ENCODE measurements at regions not wholly inside any gene's neighbourhood (a gene's known extent, or its start where the extent isn't known, plus 50 kb on each side); places are given as distances from the start of the nearest gene placed in this dataset.

DNA sequence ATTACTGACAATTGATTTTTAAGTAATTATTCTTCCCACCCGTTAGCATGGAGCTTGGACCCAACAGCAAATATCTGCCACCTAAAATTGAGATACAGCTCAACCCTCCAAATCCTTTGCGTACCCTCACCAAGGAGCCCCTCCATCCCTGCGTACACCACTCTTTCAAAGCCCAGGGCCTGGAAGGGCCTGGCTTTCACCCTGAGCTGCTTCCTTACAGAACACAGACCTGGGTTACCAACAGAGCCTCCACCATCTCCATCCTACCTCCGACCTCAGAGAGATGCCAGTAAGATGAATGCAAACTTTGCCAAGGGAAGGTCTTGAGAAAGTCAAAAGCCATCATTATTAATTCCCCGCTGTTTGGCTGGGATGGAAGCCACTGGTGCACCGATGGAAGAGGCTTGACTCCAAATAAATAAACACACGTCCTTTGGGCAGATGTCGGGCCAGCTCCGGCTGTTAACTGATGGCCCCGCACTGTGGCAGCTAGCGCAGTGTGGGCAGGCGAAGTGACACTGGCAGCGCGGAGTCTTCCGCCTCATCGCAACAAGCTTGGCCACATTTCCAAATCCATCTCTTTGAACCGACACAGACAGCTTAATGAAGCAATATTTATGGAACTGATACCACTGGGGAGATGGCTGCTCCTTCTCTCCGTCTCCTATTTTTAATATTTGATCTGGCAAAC is 150.2 kb upstream of the VSTM2B start:
- DNase-seq = no peak

DNA sequence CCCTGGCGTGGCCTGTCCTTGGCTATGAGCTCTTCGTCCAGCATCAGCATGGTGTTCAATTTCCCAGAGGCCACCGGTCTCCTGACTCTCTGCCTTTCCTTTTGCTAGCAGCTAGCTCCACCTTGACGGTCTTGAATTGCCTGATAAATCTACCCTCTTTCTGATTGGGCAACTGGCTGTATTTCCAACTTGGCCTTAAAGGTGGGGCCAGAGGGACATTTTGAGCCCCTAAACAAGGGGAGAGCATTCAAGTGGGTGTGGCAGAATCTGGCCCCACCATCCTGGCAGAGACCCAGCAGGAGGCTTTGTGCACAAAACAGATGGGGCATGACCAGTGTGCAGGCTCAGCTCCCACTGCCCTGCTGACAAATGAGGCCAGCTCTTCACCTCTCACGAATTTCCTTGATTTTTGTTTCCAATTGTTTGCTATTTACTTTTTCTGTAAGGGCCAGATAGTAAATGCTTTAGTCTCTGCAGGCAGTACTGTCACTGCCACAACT is 148.9 kb upstream of the VSTM2B start:
- DNase-seq = no peak

DNA sequence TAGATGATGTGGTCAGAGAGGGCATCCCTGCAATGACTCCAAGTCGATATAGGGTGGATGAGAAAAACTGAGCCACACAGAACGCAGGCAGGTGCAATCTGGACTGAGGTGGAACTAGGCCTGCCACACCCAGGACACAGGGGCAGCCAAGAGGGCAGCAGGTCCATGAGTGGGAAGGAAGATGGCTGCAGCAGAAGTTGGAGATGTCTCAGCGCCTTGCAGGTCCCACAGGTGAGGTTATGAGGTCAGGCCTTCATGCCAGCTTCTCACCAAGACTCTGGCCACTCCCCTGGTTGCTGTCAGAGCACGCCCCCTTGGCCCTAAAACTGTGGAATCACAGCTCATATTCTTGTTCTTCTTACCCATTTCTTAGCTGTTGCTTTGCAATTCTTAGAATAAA is 147.7 kb upstream of the VSTM2B start:
- DNase-seq = no peak

DNA sequence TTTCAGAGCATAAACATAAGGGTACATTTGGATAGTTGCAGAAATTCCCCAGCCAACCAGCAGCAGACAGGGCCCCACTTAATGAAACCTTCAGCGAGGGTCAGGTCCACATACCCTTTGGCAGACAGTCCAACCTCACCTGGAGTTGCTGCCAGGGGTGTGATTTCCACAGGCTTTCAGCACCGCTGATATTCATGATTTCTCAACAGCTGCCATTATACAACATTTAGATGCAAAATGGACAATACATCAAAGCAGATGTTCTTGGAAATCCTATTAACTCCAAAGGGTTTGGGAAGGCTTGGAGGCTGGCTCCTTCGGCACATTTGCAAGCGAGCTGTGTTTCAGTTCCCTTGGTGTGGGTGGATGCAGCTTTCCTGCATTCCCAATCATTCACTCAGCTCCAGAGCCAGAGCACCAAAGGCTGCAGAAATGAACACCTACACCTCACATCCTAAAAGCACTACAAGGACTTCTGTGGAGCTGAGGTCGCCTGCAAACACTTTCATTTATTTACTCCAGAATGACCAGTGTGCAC is 147.2 kb upstream of the VSTM2B start:
- no peak for DNase-seq

- DNase-seq = no peak
These were observed 146.4 kb upstream of the VSTM2B start for GRCh38 chr19:29379257-29380021.

- DNase-seq = no peak
These were observed 145.2 kb upstream of the VSTM2B start for GRCh38 chr19:29380581-29380980.

GRCh38 chr19:29381353-29382203 is 144.2 kb upstream of the VSTM2B start:
- DNase-seq = no peak

DNA sequence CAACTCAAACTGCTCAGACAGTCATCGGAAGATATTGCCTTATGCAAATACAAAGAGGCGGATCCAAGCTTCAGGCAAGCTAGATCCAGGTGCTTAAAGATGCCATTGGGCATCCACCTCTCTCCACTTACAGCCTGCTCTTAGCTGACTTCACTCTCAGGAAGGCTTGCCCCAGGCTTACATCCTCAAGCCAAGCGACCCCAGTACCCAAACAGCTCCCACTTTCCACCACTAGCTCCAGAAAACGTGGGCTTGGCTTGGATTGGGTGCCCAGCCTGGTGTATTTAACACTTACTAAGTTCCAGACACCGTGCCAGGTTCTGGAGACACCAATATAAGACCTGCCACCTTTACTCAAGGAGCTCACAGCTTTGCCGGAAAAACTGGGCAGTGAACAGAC is 142.1 kb upstream of the VSTM2B start:
- DNase-seq = no peak

GRCh38 chr19:29384656-29385055 is 141.1 kb upstream of the VSTM2B start:
- no peak for DNase-seq

DNA sequence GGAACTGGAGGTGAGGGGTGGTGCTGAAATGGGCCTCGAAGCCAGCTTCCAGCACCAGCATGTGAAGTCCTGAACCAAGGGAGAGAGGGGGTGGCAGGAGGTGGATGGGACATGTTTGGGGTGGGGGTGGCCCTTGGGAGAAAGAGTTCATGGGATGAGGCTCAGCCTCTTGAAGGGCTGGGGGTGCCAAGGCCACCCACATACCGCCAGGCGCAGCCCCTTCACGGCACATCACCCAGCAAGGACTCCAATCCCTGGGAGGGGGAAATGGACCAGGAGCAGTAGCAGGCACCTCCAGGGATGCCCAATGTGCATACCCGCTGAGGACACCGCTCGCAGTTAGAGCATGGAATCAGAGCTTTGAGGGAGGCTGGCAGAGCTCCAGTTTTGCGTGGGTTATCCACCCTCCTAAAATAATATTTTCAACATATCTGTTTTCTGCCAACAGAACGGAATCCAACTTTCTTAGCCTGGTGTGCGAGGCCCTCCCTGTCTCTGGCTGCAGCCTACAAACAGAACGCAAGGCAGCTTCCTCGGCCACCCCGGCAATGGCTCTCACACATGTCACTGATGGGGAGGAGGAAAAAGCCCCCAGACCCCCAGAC is 140.5 kb upstream of the VSTM2B start:
- no peak for DNase-seq

DNA sequence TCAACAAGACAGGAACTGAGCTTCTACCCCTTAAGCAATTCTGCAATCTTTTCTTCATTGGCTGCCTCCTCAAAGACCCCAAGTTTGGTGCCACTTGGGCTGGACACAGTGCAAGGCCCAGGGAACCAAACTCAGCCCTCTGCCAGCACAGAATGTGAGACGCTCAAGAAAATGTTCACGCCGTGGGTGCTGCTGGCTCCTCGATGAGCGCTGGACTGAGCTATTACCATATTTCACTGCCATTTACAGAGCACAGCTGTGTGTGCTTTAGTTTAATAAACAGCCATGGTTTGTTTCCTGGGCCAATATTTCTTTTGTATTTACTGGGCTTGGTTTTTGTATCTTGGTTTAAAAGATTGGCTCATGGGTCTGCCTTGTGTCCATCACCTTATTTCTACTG is 138.8 kb upstream of the VSTM2B start:
- no peak for DNase-seq

DNA sequence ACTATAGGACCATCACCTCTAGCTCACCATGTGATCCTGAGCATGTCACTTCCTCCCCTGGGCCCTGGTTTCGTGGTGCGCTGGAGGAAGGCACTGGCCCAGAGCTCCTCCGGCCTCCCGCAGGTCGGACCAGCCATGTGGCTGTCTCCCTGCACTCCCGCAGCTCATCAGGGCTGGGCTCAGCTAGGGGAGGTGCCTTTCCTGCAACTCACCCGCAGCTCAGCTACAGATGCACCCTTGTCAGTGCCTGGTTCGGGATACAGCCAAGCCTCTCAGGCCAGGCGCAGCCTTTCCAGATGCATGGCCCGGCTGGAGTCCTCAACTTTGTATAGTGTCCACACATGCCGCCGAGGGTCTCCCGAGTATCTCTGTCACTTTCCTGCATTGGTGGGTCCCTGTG is 138.2 kb upstream of the VSTM2B start:
- DNase-seq = no peak

DNA sequence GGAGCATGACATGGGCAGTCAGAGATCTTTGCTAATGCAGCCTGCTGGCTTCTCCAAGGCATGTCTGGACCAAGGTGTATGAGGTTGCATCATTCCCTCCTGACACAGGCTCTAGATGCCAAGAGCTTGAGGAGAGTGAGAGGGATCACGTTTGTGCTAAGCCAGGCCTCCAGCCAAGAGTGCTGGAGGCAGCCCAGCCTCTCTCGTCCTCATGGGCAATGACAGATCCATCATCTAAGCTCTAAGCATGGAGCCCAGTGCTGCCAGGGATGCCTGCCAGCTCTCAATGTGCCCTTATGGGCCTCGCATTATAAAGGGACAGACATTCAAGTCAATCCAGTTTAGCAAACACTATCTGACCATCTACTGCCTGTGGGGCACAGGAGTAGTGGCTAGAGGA is 136.3 kb upstream of the VSTM2B start:
- no peak for DNase-seq

DNA sequence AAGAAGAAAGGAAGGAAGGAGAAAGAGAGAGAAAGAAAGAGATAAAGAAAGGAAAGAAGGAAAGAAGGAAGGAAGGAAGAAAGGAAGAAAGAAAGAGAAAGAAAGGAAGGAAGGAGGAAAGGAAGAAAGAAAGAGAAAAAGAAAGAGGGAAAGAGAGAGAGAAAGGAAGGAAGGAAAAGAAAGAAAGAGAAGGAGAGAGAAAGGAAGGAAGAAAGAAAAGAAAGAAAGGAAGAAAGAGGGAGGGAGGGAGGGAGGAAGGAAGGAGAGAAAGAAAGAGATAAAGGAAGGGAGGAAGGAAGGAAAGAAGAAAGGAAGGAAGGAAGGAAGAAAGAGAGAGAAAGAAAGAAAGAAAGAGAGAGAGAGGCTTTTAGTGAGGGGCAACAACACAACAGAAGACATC is 135.1 kb upstream of the VSTM2B start:
- DNase-seq = no peak

DNA sequence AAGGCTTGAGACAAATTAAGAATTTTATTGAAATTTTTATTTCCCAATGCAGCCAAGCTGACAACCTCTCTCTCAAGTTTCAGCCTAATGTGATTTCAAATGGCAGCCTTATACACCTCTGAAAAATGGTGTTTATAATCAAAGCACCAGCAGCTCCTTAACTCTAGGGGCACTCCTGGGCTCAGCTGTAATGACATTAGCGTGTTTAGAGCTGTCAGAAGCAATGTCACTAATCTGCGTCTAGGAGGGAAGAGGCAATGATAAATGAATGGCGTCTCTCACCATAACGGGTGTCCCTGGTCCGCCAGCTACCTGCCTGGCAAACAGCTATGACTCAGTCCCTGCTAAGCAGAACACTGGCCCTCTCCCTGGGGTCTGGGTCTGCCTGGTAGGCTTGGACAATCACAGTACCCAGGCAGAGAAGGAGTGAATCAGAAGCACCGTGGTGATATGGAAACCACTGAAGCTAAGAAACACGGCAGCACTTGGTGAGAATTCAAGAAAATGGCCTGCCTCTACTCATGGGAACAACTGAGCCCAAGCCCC is 131.8 kb upstream of the VSTM2B start:
- no peak for DNase-seq

DNA sequence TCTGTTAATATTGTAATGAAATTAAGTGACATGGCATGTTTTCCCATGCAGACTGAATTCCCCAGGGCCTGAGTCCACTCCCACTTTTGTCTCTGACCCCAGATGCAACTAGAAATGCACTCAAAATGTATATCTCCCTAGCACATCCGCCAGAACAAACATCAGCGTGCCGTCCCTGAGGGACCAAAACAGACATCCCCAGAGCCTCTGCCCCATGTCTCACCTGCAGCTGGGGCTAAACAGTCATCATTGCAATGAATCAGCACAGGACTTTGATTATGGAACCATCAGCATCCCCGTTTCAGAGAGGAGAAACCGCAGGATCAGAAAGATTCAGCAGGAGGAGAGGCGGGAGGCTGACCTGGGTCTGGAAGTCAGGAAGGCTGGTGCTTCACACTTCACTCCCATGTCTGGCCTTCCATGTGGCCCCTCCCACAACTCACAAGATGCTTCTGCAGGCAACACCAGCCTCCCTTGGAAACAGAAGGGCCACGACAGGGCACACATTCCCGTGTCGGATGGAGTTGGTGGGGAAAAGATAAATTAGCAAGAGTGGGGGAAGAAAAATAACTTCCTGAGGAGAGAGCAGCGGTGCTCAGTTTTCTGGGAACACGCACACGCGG is 130.6 kb upstream of the VSTM2B start:
- DNase-seq = no peak

- DNase-seq = no peak
These were observed 129.9 kb upstream of the VSTM2B start for GRCh38 chr19:29395734-29396414.

DNA sequence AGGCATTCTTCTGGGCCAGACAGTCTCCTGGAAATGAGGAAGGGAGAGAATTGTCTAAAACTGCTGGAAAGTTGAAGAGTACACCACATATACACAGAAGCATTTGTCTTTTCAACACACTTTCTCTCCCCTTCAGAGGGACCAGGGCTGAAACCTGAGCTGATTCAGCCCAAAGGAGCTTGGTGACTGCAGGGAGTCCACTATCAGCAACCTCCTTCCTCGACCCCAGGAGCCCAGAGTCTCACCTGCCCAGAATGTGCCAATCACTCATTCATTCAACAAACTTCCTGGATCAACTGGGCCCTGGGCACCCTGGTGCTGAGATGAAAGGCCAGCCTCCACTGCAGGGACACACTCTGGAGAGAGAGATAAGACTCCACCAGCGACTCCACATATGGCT is 128.9 kb upstream of the VSTM2B start:
- DNase-seq = no peak

DNA sequence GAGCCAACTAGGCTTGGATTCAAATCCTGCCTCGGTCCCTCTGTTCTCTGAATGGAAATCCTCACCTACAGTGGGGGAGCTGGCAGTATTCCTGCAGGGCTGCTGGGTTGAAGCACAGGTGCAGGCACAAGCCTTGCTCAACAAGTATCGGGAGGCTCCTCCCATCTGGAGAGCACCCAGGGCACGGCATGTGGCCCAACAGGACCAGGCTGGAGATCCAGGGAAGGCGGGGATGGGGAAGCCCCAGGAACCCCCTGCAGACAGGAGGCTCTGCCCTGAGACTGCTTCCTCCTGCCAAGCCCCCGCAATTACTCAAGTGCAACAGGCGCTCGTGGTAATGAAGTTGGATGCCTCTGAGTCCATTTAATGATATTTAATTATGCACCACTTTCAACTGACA is 128.0 kb upstream of the VSTM2B start:
- DNase-seq = no peak

DNA sequence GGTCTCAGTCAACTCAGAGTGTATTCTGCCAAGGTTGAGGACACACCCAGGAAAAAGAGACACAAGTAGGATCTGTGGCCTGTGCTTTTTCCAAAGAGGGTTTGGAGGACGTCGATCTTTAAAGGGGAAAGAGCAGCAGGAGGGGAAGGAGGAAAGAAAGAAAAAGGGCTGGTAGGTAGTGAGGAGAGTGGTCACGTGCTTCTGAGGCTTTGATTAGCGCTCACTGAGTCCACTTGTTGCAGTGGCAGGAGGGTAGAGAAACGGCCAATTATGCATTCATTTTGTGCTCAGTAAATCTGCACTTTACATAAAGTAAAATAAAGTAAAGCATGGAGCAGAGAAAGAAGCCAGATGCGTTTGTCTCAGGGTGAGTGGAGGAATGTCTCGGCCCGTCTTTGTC is 126.0 kb upstream of the VSTM2B start:
- DNase-seq = no peak

- no peak for DNase-seq
These were observed 124.7 kb upstream of the VSTM2B start for GRCh38 chr19:29400917-29401711.

Measured in NCI-H748 treated with DMSO at 0.1 percent for 48 hours (cell line).